ENCODE measurements at regions not wholly inside any gene's neighbourhood (a gene's known extent, or its start where the extent isn't known, plus 50 kb on each side); places are given as distances from the start of the nearest gene placed in this dataset.

DNA sequence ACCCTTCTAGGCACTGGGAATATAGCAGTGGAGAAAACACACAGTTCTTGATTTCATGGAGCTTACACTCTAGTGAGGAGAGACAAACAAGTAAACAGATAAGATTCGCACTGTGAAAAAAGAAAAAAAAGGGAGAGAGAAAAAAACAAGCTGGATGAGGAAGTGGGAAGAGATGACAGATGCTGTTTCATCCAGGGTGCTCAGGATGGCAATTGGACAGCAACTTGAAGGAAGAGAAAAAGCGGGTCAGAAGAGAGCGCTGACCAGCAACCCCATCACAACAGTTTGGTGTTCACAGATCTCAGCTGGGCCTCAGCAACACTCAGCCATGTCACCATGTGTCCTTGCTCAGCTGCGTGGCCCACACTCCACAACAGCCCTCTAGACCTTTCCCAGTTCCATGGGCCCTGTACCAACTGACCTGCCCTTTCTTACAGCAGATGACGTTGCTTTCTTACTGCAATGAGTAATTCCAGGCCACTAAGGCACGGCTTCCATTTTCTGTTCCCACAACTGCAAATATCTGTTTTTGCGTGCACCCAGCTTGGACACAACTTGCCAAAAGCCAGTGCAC is 230.8 kb downstream of the MEX3B start:
- TF ChIP-seq POLR2A (IDR thresholded peaks at IDR 0.05; ENCODE audit: low read depth, low read length) (no peak), TAF1 (IDR thresholded peaks at IDR 0.05; ENCODE audit: borderline replicate concordance, low read depth, low read length) (no peak), POLR2AphosphoS5 (IDR thresholded peaks at IDR 0.05; ENCODE audit: low read depth, low read length) (no peak)
